ENCODE measurements at regions not wholly inside any gene's neighbourhood (a gene's known extent, or its start where the extent isn't known, plus 50 kb on each side); places are given as distances from the start of the nearest gene placed in this dataset.

DNA sequence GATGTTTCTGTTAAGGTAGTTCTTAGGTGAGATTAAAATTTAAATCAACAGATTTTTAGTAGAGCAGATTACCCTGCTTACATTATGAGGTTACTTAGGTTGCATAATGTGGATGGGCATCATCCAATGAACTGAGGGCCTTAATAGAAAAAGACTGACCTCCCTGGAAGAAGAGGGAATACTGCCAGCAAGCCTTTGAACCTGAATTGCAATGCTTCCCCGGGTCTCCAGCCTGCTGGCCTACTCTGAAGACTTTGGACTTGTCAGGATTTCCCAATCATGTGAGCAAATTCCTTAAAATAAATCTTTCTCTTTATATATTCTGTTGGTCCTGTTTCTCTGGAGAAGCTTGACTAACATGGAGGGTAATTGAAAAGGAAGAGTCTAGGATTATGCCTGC is 542.1 kb upstream of the ARRDC3 start:
- no peak for TF ChIP-seq POLR2A (IDR thresholded peaks at IDR 0.05)
- TF ChIP-seq, protein P1, sequence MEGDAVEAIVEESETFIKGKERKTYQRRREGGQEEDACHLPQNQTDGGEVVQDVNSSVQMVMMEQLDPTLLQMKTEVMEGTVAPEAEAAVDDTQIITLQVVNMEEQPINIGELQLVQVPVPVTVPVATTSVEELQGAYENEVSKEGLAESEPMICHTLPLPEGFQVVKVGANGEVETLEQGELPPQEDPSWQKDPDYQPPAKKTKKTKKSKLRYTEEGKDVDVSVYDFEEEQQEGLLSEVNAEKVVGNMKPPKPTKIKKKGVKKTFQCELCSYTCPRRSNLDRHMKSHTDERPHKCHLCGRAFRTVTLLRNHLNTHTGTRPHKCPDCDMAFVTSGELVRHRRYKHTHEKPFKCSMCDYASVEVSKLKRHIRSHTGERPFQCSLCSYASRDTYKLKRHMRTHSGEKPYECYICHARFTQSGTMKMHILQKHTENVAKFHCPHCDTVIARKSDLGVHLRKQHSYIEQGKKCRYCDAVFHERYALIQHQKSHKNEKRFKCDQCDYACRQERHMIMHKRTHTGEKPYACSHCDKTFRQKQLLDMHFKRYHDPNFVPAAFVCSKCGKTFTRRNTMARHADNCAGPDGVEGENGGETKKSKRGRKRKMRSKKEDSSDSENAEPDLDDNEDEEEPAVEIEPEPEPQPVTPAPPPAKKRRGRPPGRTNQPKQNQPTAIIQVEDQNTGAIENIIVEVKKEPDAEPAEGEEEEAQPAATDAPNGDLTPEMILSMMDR (IDR thresholded peaks at IDR 0.05) = no peak
- no peak for TF ChIP-seq POLR2AphosphoS5 (IDR thresholded peaks at IDR 0.05)
- TF ChIP-seq EP300 (IDR thresholded peaks at IDR 0.05; ENCODE audit: low read depth) = no peak
